ENCODE measurements at regions not wholly inside any gene's neighbourhood (a gene's known extent, or its start where the extent isn't known, plus 50 kb on each side); places are given as distances from the start of the nearest gene placed in this dataset.

DNA sequence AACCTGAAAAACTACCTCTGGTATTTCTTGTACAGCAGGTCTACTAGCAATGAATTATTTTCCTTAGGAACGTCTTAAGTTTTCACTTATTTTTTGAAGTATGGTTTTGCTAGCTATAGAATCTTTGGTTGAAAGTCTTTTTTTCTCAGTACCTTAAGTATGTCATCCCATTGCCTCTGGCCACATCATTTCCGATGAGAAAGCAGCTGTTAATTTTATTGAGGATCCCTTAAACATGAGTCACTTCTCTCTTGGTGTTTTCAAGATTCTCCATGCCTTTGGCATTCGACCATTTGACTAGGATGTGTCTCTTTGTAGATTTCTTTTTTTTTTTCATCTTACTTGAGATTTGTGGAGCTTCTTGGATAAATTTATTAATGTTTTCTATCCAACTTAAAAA, 803.8 kb upstream of the AMOT start:
- WGBS, 2 donors (ENCODE audit: extremely low coverage in 2 of 2, insufficient read length in 2 of 2, insufficient replicate concordance in 1 of 2) = no CpG with 5 or more reads among the region's 3 CpGs
- no peaks in the 10 kb centered on the region for H3K27me3 ChIP-seq (ENCODE audit: control insufficient read depth in 3 of 3, insufficient read depth in 3 of 3, low read depth in 1 of 3, low read length in 3 of 3)
- no peak overlapping the region for H4K8ac ChIP-seq (ENCODE audit: low read depth, low read length)
- no peak overlapping the region for H3K18ac ChIP-seq (ENCODE audit: low read length)
- H3K27ac ChIP-seq (replicated peaks; ENCODE audit: low read length) = no peak overlapping the region
- H4K91ac ChIP-seq (ENCODE audit: low read depth, low read length, poor library complexity) = no peak overlapping the region
- no peak overlapping the region for H2BK12ac ChIP-seq (ENCODE audit: low read length)
- H3K4ac ChIP-seq (ENCODE audit: low read length) = no peak overlapping the region
- no peak overlapping the region for H2AFZ ChIP-seq (ENCODE audit: low read length)
- H3K9ac ChIP-seq (ENCODE audit: low read depth, low read length, poor library complexity) = no peak overlapping the region
- DNase-seq (ENCODE audit: low spot score) = no peak
- H2BK120ac ChIP-seq (ENCODE audit: low read depth, low read length) = no peak overlapping the region
- no peak overlapping the region for H3K14ac ChIP-seq (ENCODE audit: low read length)
- no peak overlapping the region for H3K4me3 ChIP-seq (ENCODE audit: low read length in 2 of 2)
- no peaks in the 10 kb centered on the region for H3K4me1 ChIP-seq (ENCODE audit: control insufficient read depth in 2 of 2, insufficient read depth in 1 of 2, low read depth in 1 of 2, low read length in 2 of 2)
- H3K36me3 ChIP-seq (replicated peaks in 1 of 2; ENCODE audit: control insufficient read depth in 2 of 2, insufficient read depth in 2 of 2, low read length in 2 of 2) = no peaks in the 10 kb centered on the region
- no peaks in the 10 kb centered on the region for H3K79me1 ChIP-seq (ENCODE audit: low read depth, low read length)
- no peak overlapping the region for H2AK5ac ChIP-seq (ENCODE audit: low read depth, low read length)
- no peaks in the 10 kb centered on the region for H3K9me3 ChIP-seq (replicated peaks in 1 of 2; ENCODE audit: control insufficient read depth in 2 of 2, insufficient read depth in 1 of 2, low read depth in 1 of 2, low read length in 2 of 2)
- H2BK15ac ChIP-seq (ENCODE audit: low read length) = no peak overlapping the region
- H3K23ac ChIP-seq (ENCODE audit: low read depth, low read length, poor library complexity) = no peak overlapping the region
- H2BK5ac ChIP-seq (ENCODE audit: low read length) = no peak overlapping the region
- H3K4me2 ChIP-seq (ENCODE audit: insufficient read depth, low read length, poor library complexity, severe bottlenecking) = no peak overlapping the region

DNA sequence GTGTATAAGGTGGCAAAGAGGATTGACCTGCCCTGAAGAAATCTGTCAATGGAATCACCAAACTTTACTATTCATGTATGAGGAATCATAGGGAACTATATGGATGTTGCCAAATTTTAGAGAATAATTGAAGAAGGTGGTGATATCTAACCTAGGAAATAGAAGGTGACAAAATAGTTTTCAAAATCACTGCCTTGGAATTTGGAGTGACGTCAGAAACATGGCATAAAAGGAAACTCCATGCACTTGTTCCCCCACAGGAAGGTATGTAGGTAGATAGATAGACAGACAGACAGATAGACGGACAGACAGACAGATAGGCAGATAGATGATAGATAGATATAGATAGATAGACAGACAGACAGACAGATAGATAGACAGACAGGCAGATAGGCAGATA, 793.9 kb upstream of the AMOT start:
- no peak overlapping the region for H3K4me2 ChIP-seq (ENCODE audit: insufficient read depth, low read length, poor library complexity, severe bottlenecking)
- no peak overlapping the region for H3K4me3 ChIP-seq (ENCODE audit: low read length in 2 of 2)
- WGBS, 2 donors (ENCODE audit: extremely low coverage in 2 of 2, insufficient read length in 2 of 2, insufficient replicate concordance in 1 of 2) = no CpG with 5 or more reads among the region's 2 CpGs
- H3K14ac ChIP-seq (ENCODE audit: low read length) = no peak overlapping the region
- no peaks in the 10 kb centered on the region for H3K79me1 ChIP-seq (ENCODE audit: low read depth, low read length)
- H4K8ac ChIP-seq (ENCODE audit: low read depth, low read length) = no peak overlapping the region
- H4K91ac ChIP-seq (ENCODE audit: low read depth, low read length, poor library complexity) = no peak overlapping the region
- H3K4ac ChIP-seq (ENCODE audit: low read length) = no peak overlapping the region
- H3K4me1 ChIP-seq (ENCODE audit: control insufficient read depth in 2 of 2, insufficient read depth in 1 of 2, low read depth in 1 of 2, low read length in 2 of 2) = no peaks in the 10 kb centered on the region
- no peak overlapping the region for H2BK5ac ChIP-seq (ENCODE audit: low read length)
- H2AK5ac ChIP-seq (ENCODE audit: low read depth, low read length) = no peak overlapping the region
- H2BK12ac ChIP-seq (ENCODE audit: low read length) = no peak overlapping the region
- no peak overlapping the region for H3K23ac ChIP-seq (ENCODE audit: low read depth, low read length, poor library complexity)
- no peak overlapping the region for H3K9ac ChIP-seq (ENCODE audit: low read depth, low read length, poor library complexity)
- DNase-seq (ENCODE audit: low spot score) = no peak
- no peaks in the 10 kb centered on the region for H3K36me3 ChIP-seq (replicated peaks in 1 of 2; ENCODE audit: control insufficient read depth in 2 of 2, insufficient read depth in 2 of 2, low read length in 2 of 2)
- no peaks in the 10 kb centered on the region for H3K27me3 ChIP-seq (ENCODE audit: control insufficient read depth in 3 of 3, insufficient read depth in 3 of 3, low read depth in 1 of 3, low read length in 3 of 3)
- H2AFZ ChIP-seq (ENCODE audit: low read length) = no peak overlapping the region
- H3K18ac ChIP-seq (ENCODE audit: low read length) = no peak overlapping the region
- no peak overlapping the region for H3K27ac ChIP-seq (replicated peaks; ENCODE audit: low read length)
- no peaks in the 10 kb centered on the region for H3K9me3 ChIP-seq (replicated peaks in 1 of 2; ENCODE audit: control insufficient read depth in 2 of 2, insufficient read depth in 1 of 2, low read depth in 1 of 2, low read length in 2 of 2)
- no peak overlapping the region for H2BK15ac ChIP-seq (ENCODE audit: low read length)
- H2BK120ac ChIP-seq (ENCODE audit: low read depth, low read length) = no peak overlapping the region

DNA sequence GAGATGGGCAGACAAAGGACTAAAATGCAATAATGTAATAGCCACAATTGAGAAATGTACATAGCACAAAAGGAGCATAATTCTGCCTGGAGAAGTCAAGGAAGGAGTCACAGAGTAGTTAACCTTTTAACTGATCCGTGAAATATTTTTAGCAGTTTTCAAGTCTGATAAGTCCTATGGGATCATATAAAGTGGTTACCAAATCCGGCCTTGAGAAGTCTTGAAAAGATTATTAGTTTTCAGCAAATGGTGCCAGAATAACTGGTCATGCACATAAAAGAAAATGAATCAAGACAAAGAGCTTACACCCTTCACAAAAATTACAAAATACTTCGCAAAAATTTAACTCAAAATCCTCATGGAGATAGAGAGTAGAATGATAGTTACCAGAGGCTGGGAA, 788.7 kb upstream of the AMOT start:
- no peak overlapping the region for H3K14ac ChIP-seq (ENCODE audit: low read length)
- H3K36me3 ChIP-seq (replicated peaks in 1 of 2; ENCODE audit: control insufficient read depth in 2 of 2, insufficient read depth in 2 of 2, low read length in 2 of 2) = no peaks in the 10 kb centered on the region
- H2AFZ ChIP-seq (ENCODE audit: low read length) = no peak overlapping the region
- no peak overlapping the region for H2BK5ac ChIP-seq (ENCODE audit: low read length)
- H2BK15ac ChIP-seq (ENCODE audit: low read length) = no peak overlapping the region
- no peaks in the 10 kb centered on the region for H3K9me3 ChIP-seq (replicated peaks in 1 of 2; ENCODE audit: control insufficient read depth in 2 of 2, insufficient read depth in 1 of 2, low read depth in 1 of 2, low read length in 2 of 2)
- no peak overlapping the region for H2BK120ac ChIP-seq (ENCODE audit: low read depth, low read length)
- no peaks in the 10 kb centered on the region for H3K4me1 ChIP-seq (ENCODE audit: control insufficient read depth in 2 of 2, insufficient read depth in 1 of 2, low read depth in 1 of 2, low read length in 2 of 2)
- H2AK5ac ChIP-seq (ENCODE audit: low read depth, low read length) = no peak overlapping the region
- no peaks in the 10 kb centered on the region for H3K27me3 ChIP-seq (ENCODE audit: control insufficient read depth in 3 of 3, insufficient read depth in 3 of 3, low read depth in 1 of 3, low read length in 3 of 3)
- H4K91ac ChIP-seq (ENCODE audit: low read depth, low read length, poor library complexity) = no peak overlapping the region
- no peak overlapping the region for H3K4me3 ChIP-seq (ENCODE audit: low read length in 2 of 2)
- H3K27ac ChIP-seq (replicated peaks; ENCODE audit: low read length) = no peak overlapping the region
- no peak overlapping the region for H3K9ac ChIP-seq (ENCODE audit: low read depth, low read length, poor library complexity)
- no peak overlapping the region for H3K23ac ChIP-seq (ENCODE audit: low read depth, low read length, poor library complexity)
- H3K18ac ChIP-seq (ENCODE audit: low read length) = no peak overlapping the region
- H4K8ac ChIP-seq (ENCODE audit: low read depth, low read length) = no peak overlapping the region
- H3K79me1 ChIP-seq (ENCODE audit: low read depth, low read length) = no peaks in the 10 kb centered on the region
- no peak for DNase-seq (ENCODE audit: low spot score)
- no CpG with 5 or more reads among the region's 3 CpGs for WGBS, 2 donors (ENCODE audit: extremely low coverage in 2 of 2, insufficient read length in 2 of 2, insufficient replicate concordance in 1 of 2)
- no peak overlapping the region for H3K4me2 ChIP-seq (ENCODE audit: insufficient read depth, low read length, poor library complexity, severe bottlenecking)
- no peak overlapping the region for H2BK12ac ChIP-seq (ENCODE audit: low read length)
- no peak overlapping the region for H3K4ac ChIP-seq (ENCODE audit: low read length)

DNA sequence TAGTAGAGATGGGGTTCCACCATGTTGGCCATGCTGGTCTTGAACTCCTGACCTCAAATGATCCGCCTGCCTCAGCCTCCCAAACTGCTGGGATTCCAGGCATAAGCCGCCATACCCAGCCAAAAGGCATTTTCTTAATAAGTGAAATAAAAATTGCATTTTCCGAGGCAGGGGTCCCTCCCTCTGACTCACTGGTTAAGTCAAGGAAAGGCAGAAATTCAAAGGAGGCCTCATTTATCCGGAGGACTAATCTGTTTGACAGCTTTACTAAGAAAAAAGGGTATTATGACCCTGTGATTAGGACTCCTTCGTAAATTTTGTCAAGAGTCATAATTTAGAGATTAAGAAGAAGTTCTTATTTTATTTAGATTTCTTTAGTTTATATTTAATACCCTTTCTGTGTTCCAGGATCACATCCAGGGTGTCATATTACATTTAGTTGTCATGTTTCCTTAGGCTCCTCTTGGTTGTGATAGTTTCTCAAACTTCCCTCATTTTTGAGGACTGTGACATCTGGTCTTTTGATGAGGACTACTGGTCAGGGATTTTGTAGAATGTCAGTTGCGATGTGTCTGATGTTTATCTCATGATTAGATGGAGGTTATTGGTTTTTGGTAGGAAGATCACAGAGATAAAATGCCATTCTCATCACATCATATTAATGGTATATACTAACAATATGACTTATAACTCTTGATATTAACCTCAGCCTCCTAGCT, 753.7 kb upstream of the AMOT start:
- Histone ChIP-seq H3K36me3 (replicated peaks in 1 of 2; ENCODE audit: control insufficient read depth in 2 of 2, insufficient read depth in 2 of 2, low read length in 2 of 2) (no peaks in the 10 kb centered on the region), H3K27me3 (ENCODE audit: control insufficient read depth in 3 of 3, insufficient read depth in 3 of 3, low read depth in 1 of 3, low read length in 3 of 3) (no peaks in the 10 kb centered on the region), H2AFZ (ENCODE audit: low read length) (no peak overlapping the region), H2BK5ac (ENCODE audit: low read length) (no peak overlapping the region), H2BK12ac (ENCODE audit: low read length) (no peak overlapping the region), H2BK120ac (ENCODE audit: low read depth, low read length) (no peak overlapping the region), H3K4me1 (ENCODE audit: control insufficient read depth in 2 of 2, insufficient read depth in 1 of 2, low read depth in 1 of 2, low read length in 2 of 2) (no peaks in the 10 kb centered on the region), H3K79me1 (ENCODE audit: low read depth, low read length) (no peaks in the 10 kb centered on the region), H3K9me3 (replicated peaks in 1 of 2; ENCODE audit: control insufficient read depth in 2 of 2, insufficient read depth in 1 of 2, low read depth in 1 of 2, low read length in 2 of 2) (no peaks in the 10 kb centered on the region), H3K23ac (ENCODE audit: low read depth, low read length, poor library complexity) (no peak overlapping the region), H3K4me2 (ENCODE audit: insufficient read depth, low read length, poor library complexity, severe bottlenecking) (no peak overlapping the region), H4K8ac (ENCODE audit: low read depth, low read length) (no peak overlapping the region), H3K4me3 (ENCODE audit: low read length in 2 of 2) (no peak overlapping the region), H2AK5ac (ENCODE audit: low read depth, low read length) (no peak overlapping the region), H3K4ac (ENCODE audit: low read length) (no peak overlapping the region), H3K9ac (ENCODE audit: low read depth, low read length, poor library complexity) (no peak overlapping the region), H2BK15ac (ENCODE audit: low read length) (no peak overlapping the region), H4K91ac (ENCODE audit: low read depth, low read length, poor library complexity) (no peak overlapping the region), H3K18ac (ENCODE audit: low read length) (no peak overlapping the region), H3K27ac (replicated peaks; ENCODE audit: low read length) (no peak overlapping the region), H3K14ac (ENCODE audit: low read length) (no peak overlapping the region)
- WGBS, 2 donors (ENCODE audit: extremely low coverage in 2 of 2, insufficient read length in 2 of 2, insufficient replicate concordance in 1 of 2) = no CpG with 5 or more reads among the region's 6 CpGs
- DNase-seq (ENCODE audit: low spot score) = no peak

Data from neuronal stem cell (in vitro differentiated cells).